ENCODE measurements at regions not wholly inside any gene's neighbourhood (a gene's known extent, or its start where the extent isn't known, plus 50 kb on each side); places are given as distances from the start of the nearest gene placed in this dataset.

- no peak for TF ChIP-seq CTCF (IDR thresholded peaks at IDR 0.05)
- no peak for TF ChIP-seq POLR2A (IDR thresholded peaks at IDR 0.05)
Measured at GRCh38 chr13:65301506-65301905, 1928.6 kb downstream of the PCDH9 start.
